Neural progenitor cell (in vitro differentiated cells): ENCODE measurements at regions not wholly inside any gene's neighbourhood (a gene's known extent, or its start where the extent isn't known, plus 50 kb on each side); places are given as distances from the start of the nearest gene placed in this dataset.

Source experiments
- CTCF ChIP-seq: fragments of 200-600 bp; sonication (generic); IDR thresholded peaks from 2 replicates; pipeline ENCODE4 v1.5.1; 2017; ENCODE audit warnings: antibody characterized with exemption, mild to moderate bottlenecking
- EZH2phosphoT487 ChIP-seq: fragments of 200-600 bp; sonication (generic); IDR thresholded peaks from 2 replicates; pipeline ENCODE4 v1.6.1; 2017; ENCODE audit warnings: antibody characterized with exemption

- TF ChIP-seq CTCF (no peak), EZH2phosphoT487 (no peak)
Observed at GRCh38 chr18:5075297-5075696, 121.8 kb downstream of the AKAIN1 start.
